ENCODE measurements at regions not wholly inside any gene's neighbourhood (a gene's known extent, or its start where the extent isn't known, plus 50 kb on each side); places are given as distances from the start of the nearest gene placed in this dataset.
"Not testable (repeated sequence)": the region's sequence is repeated elsewhere in the genome, so short reads cannot be mapped to it uniquely, and the experiment has no call there.

DNA sequence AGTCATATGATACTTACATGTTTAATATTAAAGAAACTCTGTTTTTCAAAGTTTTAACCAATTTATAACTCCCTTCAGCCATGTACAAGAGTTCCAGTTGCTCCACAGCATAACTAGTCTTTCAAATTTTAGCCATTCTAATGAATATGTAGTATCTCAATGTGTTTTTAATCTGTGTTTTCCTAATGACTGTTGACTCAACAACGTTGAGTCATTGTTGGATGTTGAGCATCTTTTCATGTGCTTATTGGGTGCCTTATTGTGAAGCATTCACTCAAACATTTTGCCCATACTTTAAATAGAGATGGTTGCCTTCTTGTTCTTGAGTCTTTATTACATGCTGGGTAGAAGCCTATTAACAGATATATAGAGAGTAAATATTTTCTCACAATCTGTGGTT, 240.2 kb upstream of the LYPLAL1 start:
- no peak for DNase-seq (ENCODE audit: low spot score)

DNA sequence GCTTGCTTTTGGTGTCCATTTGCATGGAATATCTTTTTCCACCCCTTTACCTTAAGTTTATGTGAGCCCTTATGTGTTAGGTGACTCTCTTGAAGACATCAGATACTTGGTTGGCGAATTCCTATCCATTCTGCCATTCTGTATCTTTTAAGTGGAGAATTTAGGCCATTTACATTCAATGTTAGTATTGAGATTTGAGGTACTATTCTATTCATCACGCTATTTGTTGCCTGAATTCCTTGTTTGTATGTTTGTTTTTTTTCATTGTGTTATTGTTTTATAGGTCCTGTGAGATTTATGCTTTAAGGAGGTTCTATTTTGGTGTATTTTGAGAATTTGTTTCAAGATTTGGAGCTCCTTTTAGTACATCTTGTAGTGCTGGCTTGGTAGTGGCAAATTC, 238.3 kb upstream of the LYPLAL1 start:
- not testable (repeated sequence) for DNase-seq (ENCODE audit: low spot score)

DNA sequence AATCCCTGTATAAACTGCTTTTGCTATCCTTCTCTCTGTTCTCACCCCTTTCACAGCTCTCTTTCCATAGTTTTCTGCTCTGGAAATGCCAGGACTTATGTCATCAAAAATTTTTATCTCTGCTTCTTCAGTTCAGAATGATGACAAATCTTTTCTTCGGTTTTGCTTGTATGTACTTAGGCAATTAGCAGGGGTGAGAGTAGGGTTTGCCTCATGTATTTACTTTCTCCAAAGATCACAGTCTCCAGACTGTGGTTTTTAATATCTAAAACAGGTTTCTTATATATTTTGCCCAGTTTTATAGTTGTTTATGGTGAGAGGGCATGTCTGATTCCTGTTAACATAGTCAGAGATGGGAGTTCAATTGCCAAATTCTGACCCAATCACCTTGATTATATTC, 235.4 kb upstream of the LYPLAL1 start:
- DNase-seq (ENCODE audit: low spot score): no peak

DNA sequence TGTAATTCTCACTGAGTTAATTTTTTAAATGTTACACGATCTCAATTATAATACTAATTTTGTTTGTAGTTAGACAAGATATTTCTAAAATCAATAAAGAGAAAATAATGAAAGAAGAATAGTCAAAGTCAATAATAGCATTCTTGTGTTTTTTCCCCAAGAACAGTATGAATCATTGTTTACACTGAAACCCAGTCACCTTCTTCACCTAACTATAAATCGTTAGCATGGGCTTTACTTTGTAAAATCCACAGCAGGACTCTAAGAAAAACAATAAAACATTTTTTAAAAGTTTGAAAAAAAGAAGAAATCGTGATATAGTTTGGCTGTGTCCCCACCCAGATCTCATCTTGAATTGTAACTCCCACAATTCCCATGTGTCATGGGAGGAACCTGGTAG, 234.6 kb upstream of the LYPLAL1 start:
- no peak for DNase-seq (ENCODE audit: low spot score)

DNA sequence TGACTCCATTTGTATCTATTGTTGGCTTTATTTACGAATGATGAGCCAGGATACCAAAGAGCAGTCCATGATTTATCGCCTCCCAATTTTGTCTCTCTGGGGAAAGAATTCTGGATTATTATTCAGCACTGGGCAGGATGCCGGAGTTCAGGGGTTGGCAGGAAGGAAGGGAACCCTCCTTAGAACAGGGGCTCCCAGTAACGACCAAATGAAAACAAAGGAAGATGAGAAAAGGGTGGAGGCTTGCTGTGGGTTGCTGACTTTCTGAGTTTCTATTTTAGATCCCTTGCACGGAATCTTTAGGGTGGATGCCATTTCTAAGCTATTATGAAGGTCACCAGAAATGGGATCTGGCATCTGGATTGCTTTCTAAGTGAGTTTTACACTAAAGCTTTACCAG, 231.2 kb upstream of the LYPLAL1 start:
- DNase-seq (ENCODE audit: low spot score): no peak

DNA sequence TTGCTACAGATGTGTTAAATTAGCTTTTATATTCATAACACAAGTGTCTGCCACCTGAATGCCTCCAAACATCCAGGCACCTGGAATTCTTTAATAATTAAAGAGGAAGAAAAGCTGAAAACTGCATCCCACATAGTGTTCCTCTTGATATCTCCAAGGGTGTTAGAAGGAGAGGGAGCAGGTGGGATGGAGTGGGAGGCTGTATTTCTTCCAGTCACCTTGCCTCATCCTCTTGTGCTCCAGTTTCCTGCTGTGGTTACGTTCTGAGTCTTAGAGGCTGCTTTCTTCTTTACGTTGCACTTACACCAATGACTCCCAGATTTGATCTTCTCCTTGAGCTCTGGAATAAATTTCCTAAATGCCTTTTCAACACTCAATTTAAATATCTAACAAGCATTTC, 230.3 kb upstream of the LYPLAL1 start:
- DNase-seq (ENCODE audit: low spot score): no peak

DNA sequence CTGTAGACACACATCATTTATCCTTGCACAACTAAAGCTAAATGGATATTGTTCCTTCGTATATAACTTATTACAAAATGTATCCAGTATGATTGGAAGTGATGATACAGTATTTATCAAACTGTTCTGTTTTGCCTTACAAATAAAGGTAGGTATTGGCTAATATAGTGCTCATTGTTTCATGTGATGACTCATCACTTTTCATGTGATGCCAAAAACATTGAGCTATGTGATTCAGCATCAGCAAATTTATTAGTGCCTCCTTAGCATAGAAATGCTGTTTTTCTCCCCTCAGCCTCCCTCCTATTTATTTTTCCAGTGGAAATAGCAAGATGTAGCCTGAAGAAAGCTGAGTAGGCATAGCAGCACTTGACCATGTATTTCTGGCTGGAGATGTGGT, 228.6 kb upstream of the LYPLAL1 start:
- no peak for DNase-seq (ENCODE audit: low spot score)

DNA sequence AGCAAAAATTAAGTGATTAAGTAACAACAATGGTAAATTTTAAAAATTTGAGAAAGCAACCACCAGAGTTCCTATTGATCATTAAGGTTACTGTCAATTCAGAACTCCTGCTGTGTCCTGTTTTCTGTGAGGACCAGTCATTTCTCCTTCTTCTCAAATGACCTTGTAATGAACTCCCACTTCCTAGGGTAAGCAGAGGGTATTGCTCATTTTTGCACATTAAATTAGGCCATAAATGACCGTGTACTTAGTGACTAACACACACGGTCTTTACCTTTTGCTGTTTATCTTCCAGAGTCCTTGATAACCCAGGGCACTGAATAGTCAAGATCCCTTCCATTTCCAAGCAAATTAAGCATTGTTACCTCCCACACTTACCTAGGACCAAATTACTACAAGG, 227.5 kb upstream of the LYPLAL1 start:
- no peak for DNase-seq (ENCODE audit: low spot score)

DNA sequence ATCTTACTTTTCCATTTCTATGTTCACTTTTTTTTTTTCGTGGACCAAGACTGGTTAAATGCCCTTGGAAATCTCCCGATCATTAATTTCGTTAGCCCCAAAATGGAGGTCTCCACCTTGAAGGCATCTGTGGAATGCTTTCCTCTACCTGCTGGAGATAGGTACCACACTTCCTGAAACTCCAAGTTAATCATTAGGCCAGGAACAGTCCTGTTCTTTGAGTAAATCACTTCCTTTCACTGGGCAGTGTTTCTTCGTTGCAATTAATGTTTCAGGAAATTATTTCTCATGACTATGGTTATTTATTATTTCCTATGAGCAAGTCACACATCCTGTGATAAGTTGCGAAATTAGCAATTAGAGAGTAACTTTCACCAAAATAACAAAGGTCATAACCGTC, 225.2 kb upstream of the LYPLAL1 start:
- DNase-seq (ENCODE audit: low spot score): no peak

DNA sequence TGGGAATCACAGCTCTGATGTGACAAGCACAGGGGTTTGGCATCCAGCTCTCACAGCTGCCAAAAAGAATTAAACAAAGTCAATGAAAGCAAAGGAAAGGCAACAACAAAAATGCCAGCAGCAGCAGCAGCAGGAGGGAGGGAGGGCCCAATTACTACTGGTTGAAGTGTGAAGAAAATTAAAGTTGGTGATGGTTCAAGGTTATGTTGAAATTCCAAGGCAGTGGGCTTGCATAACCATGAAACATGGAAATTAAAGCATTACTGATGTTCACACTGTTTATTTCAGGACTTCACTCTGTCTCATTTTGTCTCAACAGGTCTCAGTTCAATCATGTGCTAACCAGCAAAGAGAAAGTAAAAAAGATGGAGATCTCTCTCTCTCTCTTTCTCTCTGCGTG, 220.3 kb upstream of the LYPLAL1 start:
- no peak for DNase-seq (ENCODE audit: low spot score)

DNA sequence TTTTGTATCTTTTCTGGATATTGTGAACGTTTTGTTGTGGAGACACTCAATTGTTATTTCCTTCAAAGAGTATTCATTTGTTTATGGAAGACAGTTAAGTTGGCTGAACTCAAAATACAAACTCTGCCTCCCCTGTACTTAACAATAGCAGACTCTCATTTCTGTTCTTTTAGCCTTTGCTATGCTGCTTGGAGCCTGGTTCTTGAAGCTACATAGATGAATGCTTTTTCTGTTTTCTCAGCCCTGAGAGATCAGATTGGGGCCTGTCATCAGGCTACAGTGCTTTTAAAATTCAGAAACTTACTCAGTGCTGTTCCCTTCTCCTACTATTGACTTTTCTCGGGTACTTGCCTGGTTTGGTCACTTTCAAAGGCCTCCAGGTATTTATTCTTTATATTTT, 215.7 kb upstream of the LYPLAL1 start:
- DNase-seq (ENCODE audit: low spot score): no peak

DNA sequence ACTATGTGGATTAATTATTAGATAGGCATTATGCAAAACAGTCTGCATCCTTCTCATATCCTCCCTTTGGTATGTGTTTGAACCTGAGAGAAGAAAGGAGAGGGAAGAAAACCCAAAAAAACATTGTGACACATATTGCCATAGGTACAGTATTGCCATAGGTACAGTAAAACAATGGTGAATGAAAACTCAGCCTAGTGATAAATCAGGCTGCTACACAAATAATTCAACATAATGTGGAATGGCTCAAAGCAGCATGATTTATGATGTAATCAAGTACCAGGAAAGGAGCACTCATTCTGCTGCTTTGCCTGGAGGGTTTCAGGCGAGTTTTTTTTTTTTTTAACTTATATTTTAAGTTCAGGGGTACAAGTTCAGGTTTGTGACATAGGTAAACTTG, 213.9 kb upstream of the LYPLAL1 start:
- DNase-seq (ENCODE audit: low spot score): no peak

DNA sequence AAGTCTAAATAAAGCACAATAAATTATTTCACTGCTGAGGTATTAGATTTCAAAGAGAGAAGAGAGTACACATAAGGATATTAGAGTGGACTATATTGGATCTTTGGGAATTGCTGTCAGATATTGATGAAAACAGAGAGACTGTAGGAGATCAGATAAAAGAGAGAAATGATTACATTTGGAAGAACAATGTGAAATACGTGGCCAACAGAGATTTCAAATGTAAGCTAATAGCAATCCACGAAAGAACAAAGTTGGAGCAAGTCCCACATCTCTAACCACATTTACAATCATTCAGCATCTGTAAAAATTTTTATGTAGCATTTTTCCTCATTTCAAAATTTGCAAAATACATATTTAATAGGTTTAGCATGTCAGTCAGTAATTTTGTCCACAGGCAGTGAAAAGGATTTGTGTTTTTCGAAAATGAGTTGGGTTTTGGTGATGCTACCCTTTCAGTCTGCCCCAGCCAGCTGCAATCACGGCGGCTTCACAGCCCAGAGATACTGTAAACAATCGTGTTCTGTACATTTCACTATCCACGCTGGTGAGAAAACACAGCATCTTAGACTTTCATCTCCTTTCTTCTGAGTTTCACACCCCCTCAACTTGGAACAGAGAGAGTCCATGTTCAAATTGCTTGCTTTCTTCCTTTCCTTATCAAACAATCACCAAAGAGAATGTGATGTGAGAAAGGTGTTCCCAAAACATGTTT, 209.1 kb upstream of the LYPLAL1 start:
- no peak for DNase-seq (ENCODE audit: low spot score)

DNA sequence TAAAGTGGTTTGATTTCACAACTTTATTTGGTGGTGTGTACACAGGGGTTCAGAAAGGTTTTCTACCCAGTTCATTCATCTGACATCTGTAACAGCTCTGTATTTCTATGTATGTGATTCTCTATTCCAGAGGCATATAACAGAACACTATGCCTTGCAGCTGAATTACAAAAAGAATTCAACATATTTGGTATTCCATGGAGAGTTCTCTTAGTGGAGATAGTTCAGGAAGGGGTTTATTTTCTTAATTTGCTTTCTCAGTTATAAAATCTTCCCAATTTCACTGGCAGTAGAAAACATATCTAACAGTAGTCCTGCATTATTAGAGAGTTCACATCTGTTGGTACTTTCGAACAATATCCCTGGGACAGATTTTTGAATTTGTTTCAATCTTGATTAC, 207.9 kb upstream of the LYPLAL1 start:
- DNase-seq (ENCODE audit: low spot score): no peak

DNA sequence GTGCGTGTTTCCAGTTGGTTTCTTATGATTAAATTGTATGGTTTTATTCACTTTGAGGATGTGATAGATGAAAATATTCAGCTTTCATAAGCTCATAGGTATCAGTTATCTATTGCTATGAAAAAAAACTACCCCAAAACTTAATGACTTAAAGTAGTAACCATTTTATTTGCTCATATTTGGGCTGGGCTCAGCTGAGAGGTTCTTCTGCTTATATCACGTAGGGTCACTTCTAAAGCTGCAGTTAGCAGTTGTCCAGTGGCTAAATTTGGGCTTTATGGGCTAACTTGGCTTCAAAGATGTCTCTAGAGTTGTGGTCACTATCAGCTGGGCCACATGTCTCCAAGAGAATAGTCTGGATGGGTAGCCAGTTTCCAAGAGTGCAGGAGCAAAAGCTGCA, 206.4 kb upstream of the LYPLAL1 start:
- no peak for DNase-seq (ENCODE audit: low spot score)

DNA sequence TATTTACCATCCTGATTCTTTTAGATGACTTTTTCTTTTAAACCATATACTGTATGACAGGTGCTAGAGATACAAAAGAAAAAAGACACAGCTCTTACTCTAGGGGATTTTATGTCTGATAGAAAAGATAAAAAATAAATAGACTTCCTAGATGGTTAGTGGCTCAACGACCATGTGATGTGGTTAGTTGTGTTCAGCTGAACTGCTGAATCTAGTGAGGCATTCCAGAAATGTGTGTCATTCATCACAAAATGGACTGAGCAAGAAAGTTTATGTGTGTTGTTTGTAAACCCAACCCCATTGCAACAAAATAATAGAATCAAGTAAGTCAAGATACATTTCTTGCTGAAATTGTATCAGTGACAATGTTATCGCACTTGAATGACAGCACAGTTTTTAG, 205.8 kb upstream of the LYPLAL1 start:
- no peak for DNase-seq (ENCODE audit: low spot score)

DNA sequence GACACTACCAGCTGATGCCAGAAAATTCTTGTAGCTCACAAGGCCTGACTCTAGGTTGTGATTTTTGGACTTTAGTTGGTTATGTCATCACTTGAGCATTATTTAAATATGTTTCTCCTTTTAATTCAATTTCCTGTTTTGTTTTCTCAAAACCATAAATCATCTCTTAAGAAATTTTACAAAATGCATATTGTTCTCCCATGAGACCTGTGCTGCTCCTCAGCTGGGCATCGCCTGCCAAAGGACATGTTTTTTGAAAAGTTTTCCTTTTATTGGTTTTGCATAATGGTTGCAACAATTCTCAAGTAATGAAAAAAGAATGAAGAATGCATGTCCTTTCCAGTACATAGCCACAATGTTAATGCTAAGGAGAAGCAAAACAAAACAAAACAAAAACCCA, 204.7 kb upstream of the LYPLAL1 start:
- DNase-seq (ENCODE audit: low spot score): no peak

DNA sequence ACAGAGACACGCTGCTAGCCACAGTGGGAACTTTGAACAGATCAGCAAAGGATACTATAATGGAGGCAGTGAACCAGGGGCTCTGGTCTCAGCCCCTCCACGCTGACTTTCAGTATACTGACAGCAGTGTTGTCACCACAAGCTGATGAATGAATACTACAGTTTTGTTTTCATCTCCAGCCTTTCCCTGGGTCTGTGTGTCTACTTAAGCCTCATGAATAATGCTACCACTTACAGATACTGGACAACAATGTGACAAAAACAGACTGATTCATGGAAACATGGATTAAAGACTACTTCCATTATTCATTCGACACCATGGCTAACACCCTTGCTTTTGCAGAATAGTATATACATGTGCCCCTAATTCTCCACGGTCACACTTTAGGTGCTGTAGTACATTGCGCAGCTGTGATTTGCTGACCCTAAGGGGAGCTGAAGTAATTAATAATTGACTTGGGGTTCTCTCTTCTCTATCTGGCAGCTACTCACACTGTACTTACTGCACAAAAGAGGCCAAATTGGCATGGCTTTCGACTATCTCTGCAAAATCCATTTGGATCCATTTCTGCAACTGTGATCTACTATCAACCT, 203.2 kb upstream of the LYPLAL1 start:
- DNase-seq (ENCODE audit: low spot score): no peak

DNA sequence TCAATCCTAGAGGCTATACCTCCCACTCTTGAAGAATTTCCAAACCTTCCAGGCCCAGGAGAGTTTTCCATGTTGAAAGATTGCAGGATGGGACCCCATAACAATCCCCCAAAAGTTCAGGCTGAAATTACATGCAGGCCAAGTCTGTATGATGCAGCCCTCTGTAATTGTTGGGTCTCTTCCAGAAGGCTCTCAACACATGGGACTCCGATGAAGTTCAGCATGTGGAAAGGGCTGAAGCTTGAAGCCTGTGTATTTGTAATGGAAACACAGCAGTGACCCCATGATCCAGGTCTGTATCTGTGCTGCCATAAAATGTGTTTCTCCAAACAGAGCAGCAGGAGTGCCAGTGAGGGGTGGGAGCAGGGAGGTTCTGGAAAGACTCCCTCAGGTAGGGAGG, 202.5 kb upstream of the LYPLAL1 start:
- peak; percentile 67 for DNase-seq (ENCODE audit: low spot score)

DNA sequence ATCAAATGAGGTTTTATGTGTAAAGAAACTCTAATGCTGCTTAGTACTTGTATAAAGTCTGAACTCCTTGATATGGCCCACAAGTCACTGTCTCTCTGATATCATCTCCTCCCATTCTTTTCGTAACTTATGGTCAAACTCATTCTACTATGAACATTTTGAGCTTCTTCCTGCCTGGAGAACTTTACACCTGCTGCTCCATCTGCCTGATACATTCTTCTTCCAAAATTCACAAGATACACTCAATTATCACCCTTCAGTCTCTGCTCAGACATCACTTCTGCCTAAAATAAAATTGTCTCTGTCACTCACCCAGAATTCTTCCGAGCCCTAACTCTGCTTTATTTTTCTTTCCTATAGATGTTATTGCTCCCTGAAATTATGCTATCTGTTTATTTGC, 192.8 kb upstream of the LYPLAL1 start:
- no peak for DNase-seq (ENCODE audit: low spot score)

DNA sequence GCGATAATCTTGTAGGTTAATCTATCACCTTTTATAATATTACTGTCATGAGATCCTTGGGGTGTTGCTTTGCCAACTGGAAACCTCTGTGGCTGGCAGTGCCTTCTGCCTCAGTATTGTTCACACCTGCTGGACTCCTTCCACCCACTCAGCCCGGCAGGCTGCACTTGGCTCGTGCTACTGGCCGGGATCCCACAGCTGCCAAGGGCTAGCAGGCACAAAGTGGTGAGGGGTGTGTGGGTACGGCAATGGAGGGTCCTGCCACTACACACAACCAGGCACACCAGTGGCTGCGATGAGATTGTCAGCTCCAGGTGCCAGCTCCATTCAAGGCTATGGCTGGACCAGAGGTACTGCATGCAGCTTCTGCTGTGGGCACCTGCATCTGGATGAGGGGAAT, 191.2 kb upstream of the LYPLAL1 start:
- DNase-seq (ENCODE audit: low spot score): no peak

DNA sequence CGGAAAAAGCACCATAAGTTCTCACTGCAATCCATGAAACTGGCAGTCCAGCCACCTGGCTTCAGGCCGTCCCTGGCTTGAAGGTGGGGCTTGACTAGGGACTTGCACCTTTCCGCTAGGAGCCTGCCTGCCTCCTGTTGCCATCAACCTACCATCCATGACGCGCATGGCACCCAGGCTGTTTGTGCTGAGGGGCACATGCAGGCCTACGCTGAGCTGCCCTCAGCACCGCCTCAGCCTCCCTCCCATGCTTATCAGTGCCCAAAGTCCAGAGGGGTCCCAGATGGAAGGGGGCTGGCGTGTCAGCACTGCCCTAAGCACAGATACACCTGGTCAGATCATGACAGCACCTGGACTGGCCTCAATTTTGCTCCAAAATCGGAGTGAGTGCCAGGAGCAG, 190.2 kb upstream of the LYPLAL1 start:
- no peak for DNase-seq (ENCODE audit: low spot score)

DNA sequence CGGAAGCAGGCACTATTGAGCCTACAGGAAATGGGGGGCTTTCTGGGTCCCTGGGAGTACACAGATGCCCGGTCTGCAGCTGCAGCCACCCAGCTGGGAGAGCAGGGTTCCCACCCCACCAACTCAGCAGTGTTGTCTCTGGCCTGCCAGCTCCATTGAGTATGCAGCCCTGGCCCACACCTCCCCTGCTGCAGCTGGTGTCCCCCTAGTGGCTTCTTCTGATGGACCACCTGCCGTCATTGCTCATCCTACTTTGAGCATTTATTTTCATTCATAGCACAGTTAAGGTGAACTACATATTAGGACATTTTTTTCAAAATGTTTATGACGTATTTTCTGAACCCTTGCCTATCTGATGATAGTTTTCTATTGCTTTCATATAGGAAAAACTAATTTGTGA, 189.8 kb upstream of the LYPLAL1 start:
- DNase-seq (ENCODE audit: low spot score): no peak

DNA sequence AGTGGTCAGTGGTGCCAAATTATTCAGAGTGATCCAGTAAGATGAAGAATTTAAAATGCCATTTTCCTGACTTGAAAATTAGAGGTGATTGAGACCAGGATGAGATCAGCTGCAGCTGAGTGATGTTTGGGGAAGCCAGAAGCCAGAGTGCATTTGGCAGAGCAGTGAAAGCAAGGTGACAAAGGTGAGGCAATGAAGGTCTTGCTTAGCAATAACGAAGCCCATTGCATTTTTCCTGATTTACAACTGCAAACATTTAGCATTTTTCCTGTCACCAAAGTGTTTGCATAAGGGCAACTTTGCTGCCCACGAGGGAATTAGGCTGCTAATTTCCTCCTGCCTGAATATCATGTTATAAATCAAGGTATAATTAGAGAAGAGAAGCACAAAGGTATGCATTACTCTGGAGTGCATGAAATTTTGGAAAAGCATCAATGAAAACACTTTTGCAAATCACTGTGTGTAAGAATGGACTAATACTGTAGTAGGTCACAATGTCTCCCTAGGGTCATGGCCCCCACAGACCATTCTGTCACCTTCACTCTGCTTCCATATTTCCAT, 188.2 kb upstream of the LYPLAL1 start:
- no peak for DNase-seq (ENCODE audit: low spot score)
